ENCODE measurements at regions not wholly inside any gene's neighbourhood (a gene's known extent, or its start where the extent isn't known, plus 50 kb on each side); places are given as distances from the start of the nearest gene placed in this dataset.
"Not testable (repeated sequence)": the region's sequence is repeated elsewhere in the genome, so short reads cannot be mapped to it uniquely, and the experiment has no call there.

- POLR2A ChIA-PET; DNase-seq (ENCODE audit: low read depth, low spot score); H3K9me3 ChIP-seq (ENCODE audit: control insufficient read depth, insufficient read depth, low read length); H3K27me3 ChIP-seq (ENCODE audit: control insufficient read depth, insufficient read depth, low read length); CTCF ChIA-PET; H3K27ac ChIP-seq (ENCODE audit: low read depth, low read length); H3K4me3 ChIP-seq (ENCODE audit: low read depth, low read length): not testable (repeated sequence)
Observed at GRCh38 chr9:41741897-41742296, 387.3 kb downstream of the CNTNAP3B start.

- H3K27ac ChIP-seq (ENCODE audit: low read depth, low read length); H3K4me3 ChIP-seq (ENCODE audit: low read depth, low read length); DNase-seq (ENCODE audit: low read depth, low spot score); CTCF ChIA-PET; H3K27me3 ChIP-seq (ENCODE audit: control insufficient read depth, insufficient read depth, low read length); H3K9me3 ChIP-seq (ENCODE audit: control insufficient read depth, insufficient read depth, low read length); POLR2A ChIA-PET: not testable (repeated sequence)
Observed at GRCh38 chr9:41741173-41741572, 388.1 kb downstream of the CNTNAP3B start.

- H3K4me3 ChIP-seq (ENCODE audit: low read depth, low read length); POLR2A ChIA-PET; DNase-seq (ENCODE audit: low read depth, low spot score); H3K27me3 ChIP-seq (ENCODE audit: control insufficient read depth, insufficient read depth, low read length); H3K27ac ChIP-seq (ENCODE audit: low read depth, low read length); H3K9me3 ChIP-seq (ENCODE audit: control insufficient read depth, insufficient read depth, low read length); CTCF ChIA-PET: not testable (repeated sequence)
Observed at GRCh38 chr9:41738681-41739080, 390.5 kb downstream of the CNTNAP3B start.

- H3K27me3 ChIP-seq (ENCODE audit: control insufficient read depth, insufficient read depth, low read length); POLR2A ChIA-PET; H3K4me3 ChIP-seq (ENCODE audit: low read depth, low read length); H3K9me3 ChIP-seq (ENCODE audit: control insufficient read depth, insufficient read depth, low read length); DNase-seq (ENCODE audit: low read depth, low spot score); H3K27ac ChIP-seq (ENCODE audit: low read depth, low read length); CTCF ChIA-PET: not testable (repeated sequence)
Observed at GRCh38 chr9:41699190-41699589, 430.0 kb downstream of the CNTNAP3B start.

- H3K27ac ChIP-seq (ENCODE audit: low read depth, low read length); DNase-seq (ENCODE audit: low read depth, low spot score); H3K4me3 ChIP-seq (ENCODE audit: low read depth, low read length); H3K27me3 ChIP-seq (ENCODE audit: control insufficient read depth, insufficient read depth, low read length); POLR2A ChIA-PET; H3K9me3 ChIP-seq (ENCODE audit: control insufficient read depth, insufficient read depth, low read length); CTCF ChIA-PET: not testable (repeated sequence)
Observed at GRCh38 chr9:41697080-41697479, 432.1 kb downstream of the CNTNAP3B start.

GRCh38 chr9:41679312-41679711, 449.9 kb downstream of the CNTNAP3B start:
- H3K27me3 ChIP-seq (ENCODE audit: control insufficient read depth, insufficient read depth, low read length); CTCF ChIA-PET; H3K27ac ChIP-seq (ENCODE audit: low read depth, low read length): not testable (repeated sequence)

GRCh38 chr9:41663497-41664036, 465.7 kb downstream of the CNTNAP3B start:
- H3K9me3 ChIP-seq (ENCODE audit: control insufficient read depth, insufficient read depth, low read length); H3K27me3 ChIP-seq (ENCODE audit: control insufficient read depth, insufficient read depth, low read length); DNase-seq (ENCODE audit: low read depth, low spot score); CTCF ChIA-PET; H3K4me3 ChIP-seq (ENCODE audit: low read depth, low read length); H3K27ac ChIP-seq (ENCODE audit: low read depth, low read length); POLR2A ChIA-PET: not testable (repeated sequence)

More at GRCh38 chr9:41679312-41679711, 449.9 kb downstream of the CNTNAP3B start:
- POLR2A ChIA-PET; H3K4me3 ChIP-seq (ENCODE audit: low read depth, low read length); H3K9me3 ChIP-seq (ENCODE audit: control insufficient read depth, insufficient read depth, low read length); DNase-seq (ENCODE audit: low read depth, low spot score): not testable (repeated sequence)

- H3K9me3 ChIP-seq (ENCODE audit: control insufficient read depth, insufficient read depth, low read length); H3K27ac ChIP-seq (ENCODE audit: low read depth, low read length); H3K27me3 ChIP-seq (ENCODE audit: control insufficient read depth, insufficient read depth, low read length); POLR2A ChIA-PET; H3K4me3 ChIP-seq (ENCODE audit: low read depth, low read length); CTCF ChIA-PET; DNase-seq (ENCODE audit: low read depth, low spot score): not testable (repeated sequence)
Observed at GRCh38 chr9:41658706-41659105, 469.6 kb upstream of the ZNG1F start.

GRCh38 chr9:41658116-41658515, 469.0 kb upstream of the ZNG1F start:
- H3K4me3 ChIP-seq (ENCODE audit: low read depth, low read length); H3K9me3 ChIP-seq (ENCODE audit: control insufficient read depth, insufficient read depth, low read length); H3K27ac ChIP-seq (ENCODE audit: low read depth, low read length); CTCF ChIA-PET; POLR2A ChIA-PET; H3K27me3 ChIP-seq (ENCODE audit: control insufficient read depth, insufficient read depth, low read length); DNase-seq (ENCODE audit: low read depth, low spot score): not testable (repeated sequence)

- H3K4me3 ChIP-seq (ENCODE audit: low read depth, low read length); POLR2A ChIA-PET; CTCF ChIA-PET; H3K27me3 ChIP-seq (ENCODE audit: control insufficient read depth, insufficient read depth, low read length); H3K27ac ChIP-seq (ENCODE audit: low read depth, low read length); DNase-seq (ENCODE audit: low read depth, low spot score); H3K9me3 ChIP-seq (ENCODE audit: control insufficient read depth, insufficient read depth, low read length): not testable (repeated sequence)
Observed at GRCh38 chr9:41657141-41657540, 468.0 kb upstream of the ZNG1F start.

- H3K27ac ChIP-seq (ENCODE audit: low read depth, low read length); POLR2A ChIA-PET; CTCF ChIA-PET; H3K27me3 ChIP-seq (ENCODE audit: control insufficient read depth, insufficient read depth, low read length); H3K9me3 ChIP-seq (ENCODE audit: control insufficient read depth, insufficient read depth, low read length); H3K4me3 ChIP-seq (ENCODE audit: low read depth, low read length); DNase-seq (ENCODE audit: low read depth, low spot score): not testable (repeated sequence)
Observed at GRCh38 chr9:41655071-41655554, 466.0 kb upstream of the ZNG1F start.

GRCh38 chr9:41654349-41654748, 465.2 kb upstream of the ZNG1F start:
- H3K27me3 ChIP-seq (ENCODE audit: control insufficient read depth, insufficient read depth, low read length); DNase-seq (ENCODE audit: low read depth, low spot score); H3K9me3 ChIP-seq (ENCODE audit: control insufficient read depth, insufficient read depth, low read length); POLR2A ChIA-PET; CTCF ChIA-PET; H3K27ac ChIP-seq (ENCODE audit: low read depth, low read length); H3K4me3 ChIP-seq (ENCODE audit: low read depth, low read length): not testable (repeated sequence)
